Activated T-cell treated with anti-CD3 and anti-CD28 coated beads, Interleukin-2, amount 50 U/mL, for 48 hours (primary cell): ENCODE measurements at regions not wholly inside any gene's neighbourhood (a gene's known extent, or its start where the extent isn't known, plus 50 kb on each side); places are given as distances from the start of the nearest gene placed in this dataset.
"Not testable (repeated sequence)": the region's sequence is repeated elsewhere in the genome, so short reads cannot be mapped to it uniquely, and the experiment has no call there.

ENCODE experiments used
- DNase-seq, 2 experiments: peaks; one replicate each; pipeline ENCODE4 v3.0.0-alpha.2; 2020

DNA sequence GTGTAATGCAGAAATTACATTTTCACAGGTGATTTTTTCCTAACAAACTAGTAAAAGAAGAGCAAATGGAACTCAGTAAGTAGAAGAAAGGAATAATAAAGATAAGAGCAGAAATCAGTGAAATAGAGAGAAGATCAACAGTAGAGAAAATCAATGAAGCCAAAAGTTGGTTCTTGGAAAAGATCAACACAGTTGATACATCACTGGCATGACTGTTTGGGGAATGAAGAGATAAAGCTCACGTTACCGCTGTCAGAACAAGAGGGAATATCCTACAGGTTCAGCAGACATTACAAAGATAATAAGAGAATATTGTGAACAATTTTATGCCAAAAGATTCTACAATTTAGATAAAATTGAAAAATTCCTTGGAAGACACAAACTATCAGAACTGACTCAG is 146.4 kb downstream of the ACTR3B start:
- no peak for DNase-seq

DNA sequence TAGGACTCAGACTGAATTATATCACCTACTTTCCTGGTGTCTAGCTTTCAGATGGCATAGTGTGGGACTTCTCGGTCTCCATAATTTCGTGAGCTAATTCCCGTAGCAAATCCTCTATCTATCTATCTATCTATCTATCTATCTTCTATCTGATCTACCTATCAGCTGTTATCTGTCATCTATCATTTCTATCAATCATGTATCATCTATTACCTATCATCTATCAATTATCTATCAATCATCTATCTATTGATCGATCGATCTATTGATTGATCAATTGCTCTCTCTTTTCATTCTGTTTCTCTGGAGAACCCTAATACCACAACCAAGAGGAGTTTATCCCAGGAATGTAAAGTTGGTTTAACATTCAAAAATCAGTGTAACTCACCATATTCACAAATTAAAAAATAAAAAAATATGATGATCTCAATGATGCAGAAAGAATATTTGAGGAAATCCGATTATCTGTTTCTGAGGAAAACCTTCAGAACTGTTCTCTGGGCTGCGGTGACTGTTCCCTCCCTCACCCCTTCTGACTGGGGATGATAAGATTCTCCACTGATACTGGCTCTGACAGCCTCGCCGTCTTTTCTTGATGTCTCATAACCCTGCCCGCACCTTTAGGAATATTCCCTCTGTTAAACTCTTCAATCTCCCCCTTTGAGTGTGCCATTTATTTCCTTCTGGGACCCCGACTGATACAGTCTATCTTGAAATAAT is 147.7 kb downstream of the ACTR3B start:
- no peak for DNase-seq

DNA sequence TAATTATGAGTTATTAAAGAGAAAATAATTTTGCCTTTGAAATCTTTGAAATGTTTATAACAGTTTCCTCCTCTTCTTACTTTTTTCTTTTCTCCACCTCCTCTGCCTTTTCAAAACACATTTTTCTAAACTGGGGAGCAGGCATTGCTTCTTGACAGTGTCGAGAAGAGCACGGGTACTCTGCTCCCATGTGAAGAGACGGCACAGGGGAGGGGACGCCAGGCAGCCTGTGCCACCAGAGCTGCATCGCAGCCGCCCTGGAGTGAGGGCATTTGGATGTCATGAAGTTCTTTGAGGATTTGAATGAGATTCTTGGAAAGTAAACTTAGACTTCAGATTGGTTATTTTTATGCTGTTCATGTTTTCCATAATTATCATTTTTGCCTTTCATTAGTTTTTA is 149.7 kb downstream of the ACTR3B start:
- no peak for DNase-seq

DNA sequence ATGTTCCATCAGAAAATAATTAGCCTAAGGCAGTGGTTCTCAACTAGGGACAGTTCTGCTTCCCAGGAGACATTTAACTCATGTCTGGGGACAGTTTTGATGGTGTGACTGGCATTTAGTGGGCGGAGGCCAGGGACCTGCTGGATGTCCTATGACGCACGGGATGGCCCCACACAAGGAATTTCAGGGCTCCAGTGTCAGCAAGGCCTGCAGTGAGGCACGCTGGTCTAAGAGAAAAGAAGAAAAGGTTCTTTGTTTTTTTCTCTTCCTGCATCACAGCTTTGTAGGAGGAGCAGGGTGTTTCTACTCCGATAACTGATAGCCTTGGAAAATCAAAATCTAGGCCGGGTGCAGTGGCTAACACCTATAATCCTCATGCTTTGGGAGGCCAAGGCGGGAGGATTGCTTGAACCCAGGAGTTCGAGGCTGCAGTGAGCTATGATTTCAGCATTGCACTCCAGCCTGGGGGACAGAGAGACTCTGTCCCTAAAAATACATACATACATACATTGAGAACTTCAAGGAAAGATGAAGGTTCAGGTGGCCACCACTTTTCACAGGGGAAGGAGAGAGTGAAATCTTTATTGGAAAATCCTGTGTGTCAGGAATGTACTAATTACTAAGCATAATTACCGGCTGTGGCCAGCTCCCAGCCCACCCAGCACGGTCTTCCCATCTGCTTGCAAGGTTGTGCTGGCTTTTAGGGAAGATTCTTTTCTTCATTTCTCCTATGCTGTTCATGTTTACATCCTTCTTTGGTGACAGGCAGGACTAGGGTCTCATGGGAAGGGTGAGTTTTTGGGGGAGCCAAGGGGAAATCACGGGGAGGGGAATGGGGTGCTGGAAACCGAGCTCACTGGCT is 150.4 kb downstream of the ACTR3B start:
- DNase-seq: no peak

DNA sequence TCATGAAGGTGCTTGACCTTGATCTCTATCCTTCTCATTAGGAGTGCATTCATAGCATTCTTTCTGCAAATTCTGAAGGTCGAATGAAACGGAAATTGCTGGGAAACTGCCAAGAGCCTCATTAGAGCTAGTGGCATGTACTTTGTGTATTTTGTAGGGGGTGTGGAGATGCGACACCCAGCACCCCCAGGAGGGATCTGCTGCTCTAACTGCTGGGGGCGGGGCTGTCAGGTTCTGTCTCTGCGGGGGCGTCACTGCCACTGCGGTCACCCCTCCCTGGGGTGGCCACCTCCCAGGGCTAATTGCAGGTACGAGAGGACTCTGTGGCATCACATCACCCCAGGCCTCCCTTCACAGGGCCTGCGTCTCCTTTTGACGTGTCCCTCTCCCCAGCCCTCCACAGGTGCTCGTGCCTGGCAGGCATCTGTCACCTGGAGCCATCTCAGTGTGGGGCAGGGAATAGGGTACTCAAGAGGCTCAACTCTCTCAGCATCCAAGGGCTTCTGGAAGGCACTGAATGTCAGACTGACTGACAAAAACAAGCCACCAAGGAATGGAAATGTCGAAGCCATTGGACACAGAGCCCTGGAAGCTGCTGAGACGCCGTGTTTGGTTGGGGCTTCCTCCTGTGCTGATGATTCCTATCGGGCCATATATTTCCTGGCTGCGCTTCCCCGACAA is 151.1 kb downstream of the ACTR3B start:
- DNase-seq: no peak

DNA sequence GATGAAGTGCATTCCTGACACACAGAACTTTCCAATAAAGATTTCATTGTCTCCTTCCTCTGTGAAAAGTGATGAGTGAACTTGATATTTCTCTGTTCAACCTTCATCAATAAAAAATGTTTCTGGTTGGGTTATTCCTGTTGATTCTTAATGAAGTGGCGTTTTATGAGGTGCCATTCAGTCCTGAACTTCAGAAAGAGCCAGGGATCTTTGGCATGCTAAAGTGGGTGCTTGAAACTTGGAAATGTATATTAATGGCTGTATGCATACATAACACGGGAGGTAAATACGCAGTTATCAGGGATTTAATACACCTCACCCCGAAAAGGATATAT is 151.6 kb downstream of the ACTR3B start:
- no peak for DNase-seq

DNA sequence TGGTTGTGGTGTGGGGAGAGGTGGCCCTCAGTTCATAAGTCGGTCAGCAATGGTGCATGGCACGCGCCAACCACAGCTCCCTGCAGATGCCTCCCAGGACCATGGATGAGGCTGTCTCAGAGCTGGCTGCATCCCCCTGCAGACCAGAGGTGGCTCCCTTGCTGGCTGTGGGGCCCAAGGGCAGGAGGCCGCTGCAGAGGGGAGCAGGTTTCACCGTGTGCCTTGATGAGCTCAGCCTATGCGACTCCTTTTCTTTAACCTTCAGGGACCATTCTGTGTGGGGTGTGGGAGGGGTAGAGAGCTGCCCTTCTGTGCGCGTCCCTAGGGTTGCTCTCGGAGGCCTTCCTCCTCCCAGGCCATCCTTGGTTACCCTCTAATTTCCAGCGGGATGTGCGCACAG is 152.4 kb downstream of the ACTR3B start:
- DNase-seq: no peak

DNA sequence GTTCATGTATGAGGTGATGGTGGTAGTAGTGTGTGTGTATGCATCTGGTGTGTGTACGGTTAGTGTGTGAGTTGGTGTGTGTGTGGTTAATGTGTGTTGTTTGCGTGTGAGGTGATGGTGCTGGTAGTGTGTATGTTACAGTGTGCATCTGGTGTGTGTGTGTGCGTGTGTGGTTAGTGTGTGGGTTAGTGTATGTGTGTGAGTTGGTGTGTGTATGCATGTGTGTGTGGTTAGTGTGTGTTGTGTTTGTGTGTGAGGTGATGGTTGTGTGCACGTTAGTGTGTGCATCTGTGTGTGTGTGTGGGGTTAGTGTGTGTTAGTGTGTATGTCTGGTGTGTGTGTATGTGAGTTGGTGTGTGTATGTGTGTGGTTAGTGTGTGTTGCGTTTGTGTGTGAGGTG is 153.0 kb downstream of the ACTR3B start:
- no peak for DNase-seq

DNA sequence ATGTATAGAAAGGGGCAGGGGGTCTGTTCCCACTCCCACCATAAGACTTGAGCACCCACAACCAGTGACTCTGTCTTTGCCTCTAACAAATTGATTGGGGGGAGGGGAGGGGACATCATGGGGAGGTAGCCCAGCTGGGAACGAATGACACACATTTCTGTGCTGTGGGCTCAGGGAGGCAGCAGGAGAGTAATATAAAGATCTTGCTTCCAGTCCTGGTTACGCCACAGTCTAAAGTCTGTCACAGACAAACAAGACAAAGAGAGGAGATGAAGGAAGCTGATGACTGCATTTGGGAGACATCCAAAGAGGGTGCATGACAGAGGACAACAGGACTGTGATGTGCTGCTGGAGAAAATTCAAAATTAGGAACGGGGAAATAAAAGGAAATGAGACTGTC is 153.9 kb downstream of the ACTR3B start:
- DNase-seq: no peak

DNA sequence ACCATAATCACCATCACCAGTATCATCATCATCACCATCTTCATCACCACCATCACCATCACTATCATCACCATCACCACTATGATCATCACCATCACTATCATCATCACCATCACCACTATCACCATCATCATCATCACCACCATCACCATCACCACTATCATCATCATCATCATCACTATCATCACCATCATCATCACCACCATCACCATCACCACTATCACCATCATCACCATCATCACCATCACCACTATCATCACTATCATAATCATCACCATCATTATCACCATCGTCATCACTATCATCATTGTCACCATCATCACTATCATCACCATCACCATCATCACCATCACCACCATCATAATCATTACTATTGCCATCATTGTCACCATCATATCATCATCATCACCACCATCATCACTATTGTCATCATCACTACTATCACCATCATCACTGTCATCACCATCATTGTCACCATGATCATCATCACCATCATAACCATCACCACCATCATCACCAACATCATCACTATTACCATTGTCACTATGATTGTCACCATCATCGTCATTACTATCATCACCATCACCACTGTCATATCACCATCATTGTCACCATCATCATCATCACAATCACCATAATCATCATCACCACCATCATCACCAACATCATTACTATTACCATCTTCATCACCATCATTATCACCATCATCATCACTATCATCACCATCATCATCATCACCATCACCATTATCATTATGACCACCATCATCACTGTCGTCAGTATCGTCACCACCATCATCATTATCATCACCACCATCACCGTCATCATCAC is 154.7 kb downstream of the ACTR3B start:
- DNase-seq: no peak

DNA sequence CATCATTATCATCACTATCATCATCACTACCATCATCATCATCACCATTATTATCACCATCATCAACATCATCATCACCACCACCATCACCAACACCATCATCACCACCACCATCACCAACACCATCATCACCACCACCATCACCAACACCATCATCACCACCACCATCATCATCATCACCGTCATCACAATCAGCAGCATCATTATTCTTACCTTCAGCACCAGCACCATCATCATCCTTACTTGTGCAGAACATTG is 155.2 kb downstream of the ACTR3B start:
- DNase-seq: not testable (repeated sequence)

DNA sequence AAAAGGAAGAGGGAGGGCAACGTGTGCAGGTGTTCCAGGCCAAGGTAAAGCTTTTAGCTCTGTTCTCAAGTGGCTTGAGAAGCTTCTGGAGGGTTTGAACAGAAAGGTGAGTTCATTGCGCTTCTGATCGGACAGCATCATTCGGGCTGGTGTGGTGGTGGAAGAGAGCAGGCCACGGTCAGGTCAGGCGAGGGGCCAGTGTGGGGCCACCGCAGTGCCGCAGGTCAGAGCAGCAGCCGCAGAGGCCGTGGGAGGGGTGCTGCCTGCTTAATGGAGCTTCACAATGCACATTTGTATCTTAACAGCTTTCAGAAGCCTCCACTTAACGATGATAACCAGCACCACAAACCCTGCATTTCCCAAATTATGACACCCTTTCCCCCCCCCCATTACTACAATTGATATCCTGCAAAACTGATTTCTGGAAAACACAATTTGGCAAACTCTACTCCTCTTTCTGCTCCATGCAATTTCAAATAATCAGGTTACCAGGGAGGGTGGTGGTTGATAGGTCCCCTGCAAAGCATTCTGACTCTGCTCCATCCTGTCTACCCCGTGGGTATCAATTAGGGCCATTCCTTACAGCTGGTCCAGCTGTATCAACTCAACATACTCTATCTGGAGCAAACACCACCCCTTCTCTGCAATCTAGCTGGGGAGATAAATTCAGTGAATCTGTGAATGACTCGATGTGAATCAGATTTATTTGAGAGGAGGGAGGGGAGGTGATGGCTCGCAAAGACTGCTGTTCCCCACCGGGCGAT is 162.9 kb downstream of the ACTR3B start:
- DNase-seq: no peak

DNA sequence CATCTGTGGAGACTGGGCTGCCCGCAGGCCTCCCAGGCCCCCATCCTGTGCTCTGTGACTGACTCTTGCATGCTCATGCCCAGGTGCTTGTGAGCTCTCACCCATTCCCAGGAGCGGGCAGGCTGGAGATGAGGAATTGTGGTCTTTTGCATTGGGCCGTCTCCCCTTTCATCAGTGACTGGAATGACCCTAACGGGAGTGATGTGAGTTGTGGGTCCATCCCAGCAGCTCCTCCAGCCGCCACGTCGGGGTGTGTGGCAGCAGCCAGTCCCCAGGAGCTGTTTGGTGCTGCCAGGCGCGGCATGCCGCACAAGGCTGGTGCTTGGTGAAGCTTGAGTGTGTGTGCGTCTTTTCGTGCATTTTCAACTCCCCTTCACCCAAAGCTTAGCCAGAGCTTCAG is 164.2 kb downstream of the ACTR3B start:
- DNase-seq: no peak

DNA sequence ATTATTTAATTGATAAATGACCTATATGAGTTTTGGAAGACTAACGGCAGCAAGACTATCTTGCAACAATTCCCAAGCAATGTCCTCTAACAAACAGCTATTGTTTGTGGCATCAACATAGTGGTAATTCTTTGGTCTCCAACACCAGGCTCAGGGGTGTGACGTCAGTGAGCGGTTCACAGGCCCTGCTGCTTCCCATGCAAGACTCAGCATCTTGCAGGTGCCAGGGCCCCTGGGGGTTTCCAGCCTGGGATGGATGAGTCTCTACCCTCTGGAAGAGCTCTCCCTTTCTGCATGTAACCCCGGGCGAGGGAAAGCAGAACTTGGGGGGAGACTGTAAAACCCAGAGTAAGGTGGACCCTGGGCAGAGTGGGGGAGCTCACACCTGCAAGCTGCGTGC is 164.7 kb downstream of the ACTR3B start:
- no peak for DNase-seq

DNA sequence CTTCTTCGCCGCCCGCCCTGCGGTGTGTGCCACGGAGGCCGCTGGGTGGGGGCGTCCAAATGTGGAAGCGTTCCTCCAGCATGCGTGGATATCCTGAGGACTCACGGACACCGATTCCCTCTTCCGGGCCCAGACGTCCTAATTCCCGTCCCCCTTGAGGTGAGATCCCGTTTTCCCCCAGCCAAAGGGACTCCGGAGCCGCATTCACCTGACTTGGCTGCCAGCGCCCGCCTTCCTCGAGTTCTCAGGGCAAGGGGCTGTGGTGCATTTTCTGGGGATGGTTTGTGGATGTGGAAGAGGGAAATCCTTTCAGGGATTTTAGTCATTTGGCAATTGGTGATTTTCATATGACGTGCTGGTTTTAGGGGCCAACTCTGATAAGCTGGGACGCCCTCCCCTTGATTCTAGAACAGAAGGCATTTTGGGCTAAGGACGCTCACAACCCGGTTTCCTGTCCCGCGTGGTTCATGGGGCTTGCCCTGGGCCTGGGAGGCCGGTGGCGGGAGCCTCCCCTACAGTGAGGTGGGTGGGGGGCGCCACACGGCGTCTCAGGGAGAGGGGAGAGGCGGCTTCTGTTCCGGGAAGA is 165.4 kb downstream of the ACTR3B start:
- no peak for DNase-seq

DNA sequence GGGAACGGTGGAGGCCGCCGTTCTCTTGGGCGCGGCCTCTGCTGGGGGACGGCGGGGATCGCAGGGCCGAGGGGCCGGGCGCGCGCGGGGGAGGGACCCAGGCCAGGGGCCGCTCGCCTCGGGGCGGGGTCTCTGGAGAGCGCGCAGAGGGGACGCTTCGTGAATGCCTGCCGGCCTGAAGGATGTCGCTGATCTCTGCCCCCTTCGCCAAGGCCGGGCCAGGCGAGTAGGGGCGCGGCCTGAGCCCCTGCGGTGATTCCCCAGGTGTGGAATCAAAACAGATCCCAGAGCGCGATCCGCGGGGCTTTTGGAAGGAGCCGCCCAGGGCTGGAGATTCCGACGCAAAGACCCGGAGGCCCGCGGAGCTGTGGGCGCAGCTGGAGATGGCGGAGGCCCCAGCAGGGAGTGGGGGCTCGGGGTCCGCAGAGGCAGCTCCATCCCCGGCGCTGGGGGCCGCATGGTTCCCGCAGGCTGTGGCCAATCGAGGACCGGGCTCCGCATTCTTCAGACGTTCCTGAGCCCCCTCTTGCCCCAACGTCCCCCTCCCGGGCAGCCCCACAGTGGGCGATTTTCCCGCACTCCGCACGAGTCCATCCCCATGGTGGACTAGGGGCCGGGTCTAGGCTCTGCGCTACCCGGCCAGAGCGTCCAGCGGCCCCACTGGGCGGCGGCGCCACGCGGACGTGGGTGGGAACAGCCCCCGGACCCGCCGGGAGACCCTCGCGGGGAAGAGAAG is 166.0 kb downstream of the ACTR3B start:
- DNase-seq: no peak

DNA sequence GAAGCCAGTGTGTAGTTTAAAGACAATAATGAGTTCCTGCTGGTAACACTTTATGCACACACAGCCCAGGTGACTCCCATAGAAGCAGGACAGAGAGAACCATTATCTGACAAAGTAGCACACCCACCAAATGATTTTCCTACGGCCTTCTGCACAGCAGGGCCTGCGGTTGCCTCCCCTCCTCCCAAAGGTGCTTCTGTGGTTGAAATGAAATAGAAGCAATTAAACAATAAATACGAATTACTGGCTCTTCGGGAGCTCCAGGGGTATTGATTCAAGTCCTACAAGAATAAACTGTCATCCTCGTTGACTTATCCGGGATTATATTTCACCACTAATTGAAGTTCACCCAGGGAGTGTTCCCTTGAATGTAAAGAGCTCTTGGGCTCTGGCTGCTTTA is 172.1 kb downstream of the ACTR3B start:
- no peak for DNase-seq

DNA sequence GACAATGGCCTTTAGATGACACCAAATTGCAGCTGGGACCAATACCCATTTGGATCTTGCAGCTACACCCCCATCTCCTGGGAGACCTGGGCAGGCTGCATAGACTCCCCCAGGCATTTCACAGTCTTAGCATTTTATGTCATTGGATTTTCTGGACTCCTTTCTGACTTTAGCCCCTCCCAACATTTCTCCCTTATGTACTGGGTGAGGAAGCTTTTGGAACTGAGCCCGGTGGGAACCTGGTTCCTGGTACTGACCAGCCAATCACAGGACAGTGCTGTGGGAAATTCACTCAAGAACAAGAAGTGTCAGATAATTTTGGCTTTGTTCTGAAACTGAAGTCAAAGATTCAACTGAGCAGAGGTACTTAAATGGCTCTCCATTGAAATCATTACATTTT is 177.7 kb downstream of the ACTR3B start:
- DNase-seq: no peak

DNA sequence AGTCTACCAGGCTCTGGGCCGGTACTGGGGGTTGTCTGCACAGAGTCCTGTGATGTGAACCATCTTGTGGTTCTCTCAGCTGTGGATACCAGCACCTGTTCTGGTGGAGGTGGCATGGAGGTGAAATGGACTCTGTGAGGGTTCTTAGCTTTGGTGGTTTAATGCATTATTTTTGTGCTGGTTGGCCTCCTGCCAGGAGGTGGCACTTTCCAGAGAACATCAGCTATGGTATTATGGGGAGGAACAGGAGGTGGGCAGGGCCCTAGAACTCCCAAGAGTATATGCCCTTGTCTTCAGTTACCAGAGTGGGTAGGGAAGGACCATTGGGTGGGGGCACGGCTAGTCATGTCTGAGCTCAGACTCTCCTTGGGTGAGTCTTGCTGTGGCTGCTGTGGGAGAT is 187.1 kb downstream of the ACTR3B start:
- DNase-seq: not testable (repeated sequence)

DNA sequence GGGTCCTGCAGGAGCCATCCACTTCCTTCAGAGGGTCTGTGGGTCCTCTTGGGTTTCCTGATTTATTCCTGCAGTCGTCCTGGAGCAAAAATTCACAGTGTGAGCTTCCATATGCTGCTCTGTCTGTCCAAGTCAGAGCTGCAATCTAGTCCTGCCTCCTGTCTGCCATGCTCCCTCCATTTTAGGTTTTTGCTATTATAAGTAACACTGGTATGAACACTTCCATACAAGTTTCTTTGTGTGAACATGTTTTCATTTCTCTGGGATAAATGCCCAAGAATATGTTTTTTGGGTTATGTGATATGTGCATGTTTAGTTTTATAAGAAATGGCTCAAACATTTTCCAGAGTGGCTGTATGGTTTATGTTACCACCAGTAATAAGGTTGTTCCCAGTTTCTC is 188.1 kb downstream of the ACTR3B start:
- no peak for DNase-seq

DNA sequence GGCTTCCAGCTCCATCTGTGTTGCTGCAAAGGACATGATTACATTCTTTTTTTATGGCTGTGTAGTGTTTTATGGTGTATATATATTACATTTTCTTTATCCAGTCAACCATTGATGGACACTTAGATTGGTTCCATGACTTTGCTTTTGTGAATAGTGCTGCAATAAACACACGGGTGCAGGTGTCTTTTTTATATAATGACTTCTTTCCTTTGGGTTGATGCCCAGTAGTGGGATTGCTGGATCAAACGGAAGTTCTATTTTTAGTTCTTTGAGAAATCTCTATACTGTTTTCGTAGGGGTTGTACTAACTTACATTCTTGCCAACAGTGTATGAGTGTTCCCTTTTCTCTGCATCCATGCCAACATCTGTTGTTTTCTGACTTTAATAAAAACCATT is 189.7 kb downstream of the ACTR3B start:
- DNase-seq: no peak

DNA sequence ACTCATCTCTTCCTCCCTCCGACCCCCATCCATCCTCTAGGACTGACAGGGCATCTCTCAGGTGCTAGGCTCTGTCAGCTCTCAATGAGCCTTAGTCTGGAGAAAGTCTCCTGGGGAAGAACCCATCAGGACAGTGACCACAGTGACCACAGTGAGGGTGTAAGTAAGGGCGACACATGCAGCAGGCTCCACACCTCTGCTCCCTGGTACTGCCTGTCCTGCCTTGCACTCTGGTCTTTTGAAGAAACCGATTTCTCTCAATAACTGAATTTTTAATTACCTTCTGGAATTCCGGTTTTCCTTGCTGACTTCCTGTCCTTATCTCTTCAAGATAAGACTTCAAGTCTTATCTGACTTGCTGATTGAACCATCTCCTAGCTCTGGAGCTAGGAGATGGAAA is 190.2 kb downstream of the ACTR3B start:
- DNase-seq: no peak
